Aorta (tissue), 5 donors: ENCODE measurements at regions not wholly inside any gene's neighbourhood (a gene's known extent, or its start where the extent isn't known, plus 50 kb on each side); places are given as distances from the start of the nearest gene placed in this dataset.

Experiments
- ATAC-seq: fragments of 200-7000 bp; cut with Tn5 transposase; one replicate; pipeline ENCODE4 v1.9.1; 2022; ENCODE audit warnings: moderate library complexity; ENCODE audit not compliant: low FRiP score
- DNase-seq, 2 donors: peaks; one replicate each; pipeline ENCODE4 v3.0.0-alpha.2; 2020
- H3K27ac ChIP-seq, 2 donors: one replicate each; pipeline ENCODE4 v1.5.1; 2013; ENCODE audit warnings: low read length in 2 of 2, mild to moderate bottlenecking in 2 of 2, moderate library complexity in 2 of 2, control low read depth in 1 of 2, inconsistent platforms in 1 of 2, low read depth in 1 of 2
- H3K27me3 ChIP-seq, 2 donors: one replicate each; pipeline ENCODE4 v1.6.1; 2013; ENCODE audit warnings: control low read depth in 1 of 2, low read length in 1 of 2, mild to moderate bottlenecking in 1 of 2, moderate library complexity in 1 of 2; ENCODE audit not compliant: insufficient read depth in 2 of 2, control insufficient read depth in 1 of 2
- H3K36me3 ChIP-seq, 2 donors: one replicate each; pipeline ENCODE4 v1.6.1; 2013; ENCODE audit warnings: control low read depth in 1 of 2, low read length in 1 of 2, mild to moderate bottlenecking in 1 of 2; ENCODE audit not compliant: insufficient read depth in 2 of 2, control insufficient read depth in 1 of 2
- H3K4me1 ChIP-seq, 2 donors: one replicate each; pipeline ENCODE4 v1.6.1; 2013; ENCODE audit warnings: low read length in 2 of 2, control low read depth in 1 of 2, mild to moderate bottlenecking in 1 of 2, moderate library complexity in 1 of 2; ENCODE audit not compliant: insufficient read depth in 2 of 2, control insufficient read depth in 1 of 2
- H3K4me3 ChIP-seq, 2 donors: one replicate each; pipeline ENCODE4 v1.5.1; 2013; ENCODE audit warnings: low read length in 2 of 2, control low read depth in 1 of 2, mild to moderate bottlenecking in 1 of 2
- H3K9me3 ChIP-seq: one replicate; pipeline ENCODE4 v1.6.1; 2013; ENCODE audit warnings: mild to moderate bottlenecking, low read length; ENCODE audit not compliant: control insufficient read depth
- WGBS, 2 donors: extraction: QIAGEN DNeasy Blood & Tissue Kit; methylation state at CpG; one replicate each; pipeline ENCODE4 v1.1.7; 2013; 5-methylcytosine and 5-hydroxymethylcytosine counted together
- intact Hi-C, 2 donors: fragments of 100-400 bp; cut with DNase I; formaldehyde crosslinking; loops; one replicate each; pipeline versions ENCODE4 v1.14.2 to v1.15.0; 2022
- donor health status: healthy with polysubstance abuse.
- donor health status: Bipolar disorder and iron deficiency.
- donor health status: DM: no; HTN: no; CAD: no.
- donor health status: DM: no; HTN: no; CAD: no.
- donor health status: DM: yes; HTN: yes; CAD: no.

- Histone ChIP-seq H3K36me3 (no peaks in the 10 kb centered on the region), H3K27ac (no peak overlapping the region), H3K4me3 (no peak overlapping the region), H3K27me3 (no peaks in the 10 kb centered on the region), H3K4me1 (peaks cover 0 to 2% of the 10 kb centered on the region in 2 donors), H3K9me3 (no peaks in the 10 kb centered on the region)
- intact Hi-C loops, result loop anchor here (5.0 to 10.0 kb wide), 2 partner anchors 52 to 60 kb away; no protein-coding TSS in a partner anchor
- ATAC-seq, result no peak
- DNase-seq, result no peak
- WGBS, 2 donors, result 12 to 17% methylated on average over 16 of the region's 16 CpGs
Measured at GRCh38 chr9:16214677-16215352, 655.7 kb downstream of the BNC2 start.

GRCh38 chr9:16215353-16215680 is 655.2 kb downstream of the BNC2 start:
- Histone ChIP-seq H3K27me3 (no peaks in the 10 kb centered on the region), H3K27ac (no peak overlapping the region), H3K36me3 (no peaks in the 10 kb centered on the region), H3K4me1 (peaks cover 0 to 2% of the 10 kb centered on the region in 2 donors), H3K9me3 (no peaks in the 10 kb centered on the region), H3K4me3 (no peak overlapping the region)
- DNase-seq (no peak), ATAC-seq (no peak)
- WGBS, 2 donors, result 59 to 60% methylated on average over 6 of the region's 6 CpGs
- intact Hi-C loops, result loop anchor here (5.0 to 10.0 kb wide), 2 partner anchors 52 to 59 kb away; no protein-coding TSS in a partner anchor

GRCh38 chr9:16217943-16218701 is 652.3 kb downstream of the BNC2 start:
- Histone ChIP-seq H3K27me3 (no peaks in the 10 kb centered on the region), H3K4me3 (no peak overlapping the region), H3K9me3 (no peaks in the 10 kb centered on the region), H3K27ac (no peak overlapping the region), H3K4me1 (peaks cover 0 to 2% of the 10 kb centered on the region in 2 donors), H3K36me3 (no peaks in the 10 kb centered on the region)
- no peak for ATAC-seq
- WGBS, 2 donors, result 60 to 65% methylated on average over 22 of the region's 22 CpGs
- intact Hi-C loops, result loop anchor here (5.0 to 10.0 kb wide), 2 partner anchors 49 to 57 kb away; no protein-coding TSS in a partner anchor
- DNase-seq, result no peak

GRCh38 chr9:16221366-16221765 is 649.1 kb downstream of the BNC2 start:
- H3K27ac ChIP-seq, result no peak overlapping the region
- 55 to 57% methylated on average over 6 of the region's 6 CpGs for WGBS, 2 donors
- no peaks in the 10 kb centered on the region for H3K36me3 ChIP-seq
- intact Hi-C loops, result no loop called here
- no peak overlapping the region for H3K4me3 ChIP-seq
- ATAC-seq (peak; percentile 50), DNase-seq (no peak)
- H3K4me1 ChIP-seq, result no peaks in the 10 kb centered on the region
- H3K27me3 ChIP-seq, result no peaks in the 10 kb centered on the region
- H3K9me3 ChIP-seq, result no peaks in the 10 kb centered on the region

- no peaks in the 10 kb centered on the region for H3K27me3 ChIP-seq
- H3K9me3 ChIP-seq, result no peaks in the 10 kb centered on the region
- WGBS, 2 donors, result 55 to 59% methylated on average over 3 of the region's 3 CpGs
- no peak overlapping the region for H3K27ac ChIP-seq
- H3K4me3 ChIP-seq, result no peak overlapping the region
- no peak for DNase-seq
- peak; percentile 46 for ATAC-seq
- intact Hi-C loops, result no loop called here
- no peaks in the 10 kb centered on the region for H3K4me1 ChIP-seq
- H3K36me3 ChIP-seq, result no peaks in the 10 kb centered on the region
Measured at GRCh38 chr9:16221822-16222547, 648.5 kb downstream of the BNC2 start.

- ATAC-seq (no peak), DNase-seq (no peak)
- intact Hi-C loops, result no loop called here
- Histone ChIP-seq H3K27ac (no peak overlapping the region), H3K4me1 (no peaks in the 10 kb centered on the region), H3K9me3 (no peaks in the 10 kb centered on the region), H3K27me3 (no peaks in the 10 kb centered on the region), H3K36me3 (no peaks in the 10 kb centered on the region), H3K4me3 (no peak overlapping the region)
- WGBS, 2 donors, result 97% methylated on average over 17 of the region's 17 CpGs
Measured at GRCh38 chr9:16223074-16223871, 647.2 kb downstream of the BNC2 start.

GRCh38 chr9:16230731-16231130 is 639.7 kb downstream of the BNC2 start:
- peaks cover 2% of the 10 kb centered on the region for H3K9me3 ChIP-seq
- intact Hi-C loops, result no loop called here
- no peaks in the 10 kb centered on the region for H3K4me1 ChIP-seq
- 88 to 94% methylated on average over 10 of the region's 10 CpGs for WGBS, 2 donors
- H3K27ac ChIP-seq, result no peak overlapping the region
- H3K4me3 ChIP-seq, result no peak overlapping the region
- DNase-seq (no peak), ATAC-seq (no peak)
- no peaks in the 10 kb centered on the region for H3K27me3 ChIP-seq
- no peaks in the 10 kb centered on the region for H3K36me3 ChIP-seq

GRCh38 chr9:16236311-16236710 is 634.2 kb downstream of the BNC2 start:
- ATAC-seq, result peak; percentile 47
- no peak for DNase-seq
- no peaks in the 10 kb centered on the region for H3K4me1 ChIP-seq
- no peak overlapping the region for H3K27ac ChIP-seq
- H3K4me3 ChIP-seq, result no peak overlapping the region
- 40 to 42% methylated on average over 8 of the region's 8 CpGs for WGBS, 2 donors
- no peaks in the 10 kb centered on the region for H3K36me3 ChIP-seq
- intact Hi-C loops, result no loop called here
- H3K9me3 ChIP-seq, result peaks cover 2% of the 10 kb centered on the region
- no peaks in the 10 kb centered on the region for H3K27me3 ChIP-seq
